ENCODE measurements at regions not wholly inside any gene's neighbourhood (a gene's known extent, or its start where the extent isn't known, plus 50 kb on each side); places are given as distances from the start of the nearest gene placed in this dataset.

- TF ChIP-seq CTCF (IDR thresholded peaks at IDR 0.05; ENCODE audit: low read depth, low read length, poor library complexity, severe bottlenecking) (no peak), EZH2phosphoT487 (IDR thresholded peaks at IDR 0.05; ENCODE audit: borderline replicate concordance, low read length) (no peak)
Observed at GRCh38 chr4:36509845-36510244, 228.4 kb downstream of the DTHD1 start.
